GM12878 (cell line): ENCODE measurements at regions not wholly inside any gene's neighbourhood (a gene's known extent, or its start where the extent isn't known, plus 50 kb on each side); places are given as distances from the start of the nearest gene placed in this dataset.

Source experiments
- ATAC-seq: fragments of 200-7000 bp; cut with Tn5 transposase; 3 replicates; pipeline ENCODE4 v1.9.1; 2020; ENCODE audit warnings: mild to moderate bottlenecking, moderate library complexity
- BruUV-seq: library from RNA; stranded (reverse); fragments of 400-500 nt; replicated peaks from 2 replicates; lab custom pipeline; 2021; lab: Mats Ljungman, UMichigan
- CTCF ChIA-PET: fragments of 300-600 bp; sonication (Branson Sonifier 250); formaldehyde crosslinking; extraction: SDS; loops from one replicate; lab custom pipeline; 2021; ENCODE audit warnings: inconsistent platforms; lab: Yijun Ruan, JAX
- POLR2A ChIA-PET: fragments of 350-600 bp; formaldehyde crosslinking; extraction: SDS; loops from one replicate; lab custom pipeline; 2021; ENCODE audit warnings: inconsistent platforms; lab: Charles Lee
- RAD21 ChIA-PET: fragments of 300-600 bp; sonication (Branson Sonifier 250); formaldehyde crosslinking; loops from one replicate; lab custom pipeline; 2023; ENCODE audit warnings: antibody characterized with exemption; ENCODE audit not compliant: unreplicated experiment; lab: Charles Lee
- SMC1A ChIA-PET: fragments of 300-600 bp; sonication (Branson Sonifier 250); formaldehyde crosslinking; loops from one replicate; lab custom pipeline; 2023; ENCODE audit not compliant: unreplicated experiment, uncharacterized antibody; lab: Charles Lee
- DNase-seq: peaks from one replicate; pipeline ENCODE4 v3.0.0-alpha.2; 2011; ENCODE audit warnings: low read depth, low spot score
- FAIRE-seq: peaks from 3 replicates; lab custom pipeline; 2011; peaks lifted over from hg19 to GRCh38; lab: Jason Lieb, UNC
- H2AFZ ChIP-seq: 2 replicates; pipeline ENCODE4 v1.6.0; 2011; ENCODE audit warnings: low read depth, low read length, control low read depth; ENCODE audit not compliant: control insufficient read depth
- H3K27ac ChIP-seq: 2 replicates; pipeline ENCODE4 v1.5.1; 2011; ENCODE audit warnings: control low read depth; ENCODE audit not compliant: control insufficient read depth, insufficient read depth
- H3K27me3 ChIP-seq, 2 experiments: replicated peaks in 1 of 2; 2 replicates each; pipeline versions ENCODE4 v1.6.0 to v1.6.1; 2011; ENCODE audit warnings: low read length in 1 of 2; ENCODE audit not compliant: control insufficient read depth in 2 of 2, insufficient read depth in 2 of 2
- H3K36me3 ChIP-seq, 2 experiments: 2 replicates each; pipeline ENCODE4 v1.5.1; 2011; ENCODE audit warnings: low read length in 1 of 2; ENCODE audit not compliant: control insufficient read depth in 2 of 2, insufficient read depth in 2 of 2
- H3K4me1 ChIP-seq: 2 replicates; pipeline ENCODE4 v1.6.1; 2011; ENCODE audit warnings: mild to moderate bottlenecking, low read length, moderate library complexity, mixed read lengths; ENCODE audit not compliant: control insufficient read depth, insufficient read depth
- H3K4me2 ChIP-seq: 2 replicates; pipeline ENCODE4 v1.6.0; 2011; ENCODE audit warnings: control low read depth; ENCODE audit not compliant: control insufficient read depth, insufficient read depth
- H3K4me3 ChIP-seq: fragments of 200-600 bp; sonication (generic); 2 replicates; pipeline ENCODE4 v1.5.1; 2016
- H3K79me2 ChIP-seq: 2 replicates; pipeline ENCODE4 v1.6.0; 2011; ENCODE audit warnings: low read length; ENCODE audit not compliant: control insufficient read depth, insufficient read depth
- H3K9ac ChIP-seq: 2 replicates; pipeline ENCODE4 v1.8.0; 2011; ENCODE audit warnings: low read length, control low read depth, mixed read lengths; ENCODE audit not compliant: control insufficient read depth, insufficient read depth
- H3K9me3 ChIP-seq: replicated peaks from 3 replicates; pipeline ENCODE4 v1.5.1; 2011; ENCODE audit warnings: mild to moderate bottlenecking, low read length; ENCODE audit not compliant: control insufficient read depth, insufficient read depth
- H4K20me1 ChIP-seq: 2 replicates; pipeline ENCODE4 v1.6.0; 2011; ENCODE audit not compliant: control insufficient read depth, insufficient read depth
- ASH2L ChIP-seq: fragments of 300-600, 200-600 bp; sonication (generic); IDR thresholded peaks from 2 replicates; pipeline ENCODE4 v1.6.1; 2017; ENCODE audit warnings: low read depth, mild to moderate bottlenecking, borderline replicate concordance
- ATF2 ChIP-seq: IDR thresholded peaks from 2 replicates; pipeline ENCODE4 v1.6.1; 2012; ENCODE audit warnings: low read length, inconsistent platforms
- BCL3 ChIP-seq: IDR thresholded peaks from 2 replicates; pipeline ENCODE4 v1.6.1; 2011; ENCODE audit warnings: borderline replicate concordance, low read depth, mild to moderate bottlenecking, moderate library complexity, low read length; ENCODE audit not compliant: insufficient read depth, poor library complexity, severe bottlenecking
- BRCA1 ChIP-seq: IDR thresholded peaks from 2 replicates; pipeline ENCODE4 v1.6.1; 2011; ENCODE audit warnings: low read depth, low read length, improper control_type of control experiment
- CTCF ChIP-seq, 3 experiments: IDR thresholded peaks in 2 of 3; conservative IDR thresholded peaks in 1 of 3; 2 replicates each; pipeline ENCODE4 v1.5.1; 2011; ENCODE audit warnings: low read depth in 3 of 3, low read length in 3 of 3, mild to moderate bottlenecking in 3 of 3, control low read depth in 2 of 3, moderate library complexity in 2 of 3, inconsistent platforms in 1 of 3, mixed read lengths in 1 of 3; ENCODE audit not compliant: control insufficient read depth in 2 of 3, insufficient read depth in 1 of 3; ENCODE audit errors: extremely low read depth in 1 of 3
- HCFC1 ChIP-seq: fragments of 150-350 bp; IDR thresholded peaks from 2 replicates; pipeline ENCODE4 v1.6.1; 2014; ENCODE audit warnings: low read length
- IKZF1 ChIP-seq: fragments of 450-650 bp; conservative IDR thresholded peaks from 2 replicates; pipeline ENCODE4 v1.6.1; 2017; ENCODE audit warnings: antibody characterized with exemption, mild to moderate bottlenecking
- IRF5 ChIP-seq: fragments of 450-650 bp; IDR thresholded peaks from 2 replicates; pipeline ENCODE4 v1.6.1; 2017; ENCODE audit warnings: borderline replicate concordance
- JUNB ChIP-seq: IDR thresholded peaks from 2 replicates; pipeline ENCODE4 v1.6.1; 2016; ENCODE audit warnings: antibody characterized with exemption, mild to moderate bottlenecking
- MEF2A ChIP-seq: IDR thresholded peaks from 2 replicates; pipeline ENCODE4 v1.6.1; 2011; ENCODE audit warnings: low read depth, mild to moderate bottlenecking, low read length, moderate library complexity; ENCODE audit not compliant: insufficient read depth
- NKRF ChIP-seq: fragments of 450-650 bp; conservative IDR thresholded peaks from 2 replicates; pipeline ENCODE4 v1.6.1; 2017; ENCODE audit warnings: mild to moderate bottlenecking, moderate library complexity
- RAD21 ChIP-seq: IDR thresholded peaks from 2 replicates; pipeline ENCODE4 v1.6.1; 2011; ENCODE audit warnings: mild to moderate bottlenecking, low read depth, low read length, moderate library complexity; ENCODE audit not compliant: insufficient read depth
- WGBS: methylation state at CpG from one replicate; pipeline ENCODE4 v1.1.6; 2016; ENCODE audit warnings: low lambda C conversion rate; ENCODE audit not compliant: insufficient replicate concordance, insufficient coverage; ENCODE audit errors: missing lambda C conversion rate; 5-methylcytosine and 5-hydroxymethylcytosine counted together
- in situ Hi-C: fragments of 300-500 bp; cut with MboI; formaldehyde crosslinking; loops from 9 replicates; pipeline ENCODE4 v1.14.3; 2018; ENCODE audit warnings: mixed read lengths
- intact Hi-C: fragments of 100-400 bp; cut with micrococcal nuclease; formaldehyde crosslinking; loops from one replicate; pipeline ENCODE4 v1.14.2; 2022; ENCODE audit not compliant: unreplicated experiment

GRCh38 chr4:38287101-38287851 lies 327.1 kb downstream of the PTTG2 start (continued):
- TF ChIP-seq RAD21 (no peak), MEF2A (no peak)

GRCh38 chr4:38289553-38289952 lies 329.4 kb downstream of the PTTG2 start:
- no peak overlapping the region for H2AFZ ChIP-seq
- H3K9ac ChIP-seq: no peak overlapping the region
- H3K4me3 ChIP-seq: no peak overlapping the region
- ChIA-PET CTCF (no interaction called here), RAD21 (no interaction called here), POLR2A (no interaction called here), SMC1A (no interaction called here)
- H3K27ac ChIP-seq: no peak overlapping the region
- no peaks in the 10 kb centered on the region for H4K20me1 ChIP-seq
- DNase-seq (no peak), ATAC-seq (no peak), FAIRE-seq (no peak)
- in situ Hi-C loops (no loop called here), intact Hi-C loops (no loop called here)
- H3K27me3 ChIP-seq: no peaks in the 10 kb centered on the region
- 0% methylated on average over 1 of the region's 1 CpG for WGBS
- H3K4me2 ChIP-seq: no peak overlapping the region
- BruUV-seq: no TSS peak
- H3K9me3 ChIP-seq: peaks cover 3% of the 10 kb centered on the region; the same call in 2 of the 3 replicates
- H3K36me3 ChIP-seq: no peaks in the 10 kb centered on the region
- H3K79me2 ChIP-seq: no peaks in the 10 kb centered on the region
- no peaks in the 10 kb centered on the region for H3K4me1 ChIP-seq
- no peak for TF ChIP-seq HCFC1
- no peak for TF ChIP-seq BRCA1
- no peak for TF ChIP-seq JUNB
- TF ChIP-seq IRF5: no peak
- TF ChIP-seq IKZF1: no peak
- TF ChIP-seq BCL3: no peak
- TF ChIP-seq ASH2L: no peak
- TF ChIP-seq CTCF (IDR thresholded peaks at IDR 0.05 in 2 of 3, conservative IDR thresholded peaks at IDR 0.05 in 1 of 3; ENCODE audit: control insufficient read depth in 2 of 3, extremely low read depth in 1 of 3, insufficient read depth in 1 of 3, low read depth in 3 of 3, low read length in 3 of 3): no peak
- no peak for TF ChIP-seq ATF2
- no peak for TF ChIP-seq NKRF
